ENCODE measurements at regions not wholly inside any gene's neighbourhood (a gene's known extent, or its start where the extent isn't known, plus 50 kb on each side); places are given as distances from the start of the nearest gene placed in this dataset.

DNA sequence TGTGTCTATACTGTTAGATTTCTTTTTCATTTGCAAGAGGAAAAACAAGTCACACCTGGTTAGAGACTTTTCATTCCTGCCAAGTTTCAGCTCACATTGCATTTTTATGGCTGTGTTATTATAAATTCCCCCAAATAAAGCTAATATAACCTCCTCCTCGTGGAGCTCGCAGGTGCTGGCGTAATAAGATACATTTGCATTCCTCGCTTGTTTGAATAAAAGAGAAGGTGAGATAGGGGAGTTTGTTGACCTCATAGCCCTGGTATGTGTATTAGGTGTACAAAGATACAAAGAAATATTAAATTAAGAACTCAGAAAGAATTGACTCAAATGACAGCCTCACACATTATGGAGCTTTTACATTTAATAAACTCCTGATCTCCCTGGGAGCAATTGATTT is 257.7 kb upstream of the SP8 start:
- TF ChIP-seq, protein P1, sequence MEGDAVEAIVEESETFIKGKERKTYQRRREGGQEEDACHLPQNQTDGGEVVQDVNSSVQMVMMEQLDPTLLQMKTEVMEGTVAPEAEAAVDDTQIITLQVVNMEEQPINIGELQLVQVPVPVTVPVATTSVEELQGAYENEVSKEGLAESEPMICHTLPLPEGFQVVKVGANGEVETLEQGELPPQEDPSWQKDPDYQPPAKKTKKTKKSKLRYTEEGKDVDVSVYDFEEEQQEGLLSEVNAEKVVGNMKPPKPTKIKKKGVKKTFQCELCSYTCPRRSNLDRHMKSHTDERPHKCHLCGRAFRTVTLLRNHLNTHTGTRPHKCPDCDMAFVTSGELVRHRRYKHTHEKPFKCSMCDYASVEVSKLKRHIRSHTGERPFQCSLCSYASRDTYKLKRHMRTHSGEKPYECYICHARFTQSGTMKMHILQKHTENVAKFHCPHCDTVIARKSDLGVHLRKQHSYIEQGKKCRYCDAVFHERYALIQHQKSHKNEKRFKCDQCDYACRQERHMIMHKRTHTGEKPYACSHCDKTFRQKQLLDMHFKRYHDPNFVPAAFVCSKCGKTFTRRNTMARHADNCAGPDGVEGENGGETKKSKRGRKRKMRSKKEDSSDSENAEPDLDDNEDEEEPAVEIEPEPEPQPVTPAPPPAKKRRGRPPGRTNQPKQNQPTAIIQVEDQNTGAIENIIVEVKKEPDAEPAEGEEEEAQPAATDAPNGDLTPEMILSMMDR (IDR thresholded peaks at IDR 0.05) = no peak
- DNase-seq (ENCODE audit: low spot score) (no peak), ATAC-seq (ENCODE audit: low FRiP score) (no peak)

DNA sequence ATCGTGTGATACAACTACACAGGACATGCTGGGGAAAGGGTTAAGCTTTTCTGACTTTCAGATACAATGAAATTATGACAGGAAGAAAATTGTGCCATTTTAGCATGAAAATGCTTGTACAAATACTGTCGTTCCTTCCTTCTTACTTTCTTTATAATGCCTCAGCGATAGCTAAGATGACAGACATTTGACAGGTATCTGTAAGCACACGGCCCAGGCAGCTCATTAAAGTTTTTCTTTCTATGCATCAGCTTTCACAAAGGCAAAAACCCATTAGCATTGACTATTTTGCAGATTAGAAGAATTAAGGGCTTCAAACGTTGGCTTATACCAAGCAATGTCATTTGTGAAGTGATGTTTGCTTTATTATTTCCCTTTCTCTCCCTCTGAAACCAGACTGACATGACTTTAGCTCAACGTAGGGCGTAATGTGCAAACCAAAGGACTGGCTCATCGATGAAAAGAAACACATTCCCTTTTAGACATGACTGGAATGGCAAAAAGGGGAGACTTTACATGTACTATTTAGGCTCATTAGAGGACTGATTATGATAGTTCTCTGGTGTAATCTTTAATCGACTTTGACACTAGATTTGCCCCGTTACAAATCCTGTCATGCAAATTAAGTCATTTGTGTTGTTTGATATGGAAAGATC is 258.4 kb upstream of the SP8 start:
- no peak for ATAC-seq (ENCODE audit: low FRiP score)
- TF ChIP-seq, protein P1 (IDR thresholded peaks at IDR 0.05) = no peak
- DNase-seq (ENCODE audit: low spot score) = no peak

DNA sequence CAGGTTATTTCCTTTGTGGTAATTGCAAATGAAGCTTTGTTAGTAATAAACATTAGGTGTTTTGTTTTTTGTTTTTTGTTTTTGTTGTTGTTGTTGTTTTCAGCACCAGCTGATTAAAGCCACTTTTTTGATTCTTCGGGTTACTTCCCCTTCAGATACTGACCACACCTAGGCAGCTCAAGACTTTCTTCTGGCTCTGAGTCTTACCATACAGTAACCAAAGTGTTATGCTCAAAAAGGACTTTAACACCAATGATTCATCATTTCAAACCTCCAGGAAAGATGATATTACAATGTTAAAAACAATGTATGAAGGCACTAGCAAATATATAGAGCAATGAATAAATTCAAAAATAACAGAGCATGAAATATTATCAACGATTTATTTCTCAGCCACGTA is 265.2 kb upstream of the SP8 start:
- ATAC-seq (ENCODE audit: low FRiP score) (no peak), DNase-seq (ENCODE audit: low spot score) (no peak)
- TF ChIP-seq, protein P1 (IDR thresholded peaks at IDR 0.05) = no peak

DNA sequence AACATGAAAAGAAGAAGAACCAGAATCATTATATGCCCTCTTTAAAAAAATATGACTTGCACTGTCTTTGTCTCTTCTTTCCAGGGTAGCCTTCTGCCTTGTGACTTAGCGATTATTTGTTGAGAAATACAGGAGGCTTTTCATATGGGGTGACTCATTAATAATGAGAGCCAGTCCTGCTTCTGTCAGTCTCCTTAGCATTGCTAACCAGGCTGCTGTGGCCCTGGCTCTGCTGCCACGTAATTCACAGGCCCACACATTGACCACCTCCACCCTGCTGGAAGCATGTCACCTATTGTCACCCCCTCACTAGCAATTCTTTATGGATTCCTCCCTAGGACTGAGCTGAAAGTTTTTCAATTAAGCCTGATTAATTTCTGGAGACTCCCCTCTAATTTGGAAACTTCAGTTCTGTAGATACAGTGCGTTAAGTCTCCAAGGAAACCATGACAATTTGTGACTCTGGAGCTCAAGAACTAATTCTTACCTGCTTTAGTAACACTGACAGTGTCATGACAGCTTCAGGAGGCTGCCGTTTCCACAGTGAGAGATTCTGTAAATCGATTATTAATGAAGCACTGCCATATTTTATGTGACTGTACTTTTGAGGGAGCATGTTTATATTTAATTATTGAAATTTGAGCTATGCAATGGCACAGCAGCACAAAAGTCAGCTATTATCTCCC is 267.9 kb upstream of the SP8 start:
- ATAC-seq (ENCODE audit: low FRiP score) (no peak), DNase-seq (ENCODE audit: low spot score) (no peak)
- TF ChIP-seq, protein P1 (IDR thresholded peaks at IDR 0.05) = no peak

DNA sequence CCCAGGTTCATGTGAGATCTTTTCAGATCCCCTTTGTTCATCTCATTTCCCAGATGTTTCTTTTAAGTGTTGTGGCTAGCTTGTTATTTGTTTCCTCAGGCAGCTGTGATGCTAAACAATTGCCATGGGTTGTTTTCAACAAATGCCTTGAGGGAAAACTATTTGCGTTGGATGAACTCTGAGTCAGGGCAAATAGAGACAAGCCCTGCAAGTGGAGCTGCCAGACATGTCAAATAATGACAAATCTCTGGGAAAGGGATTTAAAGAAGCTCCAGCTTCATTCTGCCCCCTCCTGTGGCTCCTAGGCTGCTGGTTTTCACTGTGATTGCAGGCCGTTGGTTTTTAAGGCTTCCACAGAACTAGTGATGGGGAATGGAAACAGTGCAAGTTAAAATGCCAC is 272.4 kb upstream of the SP8 start:
- DNase-seq (ENCODE audit: low spot score) (no peak), ATAC-seq (ENCODE audit: low FRiP score) (no peak)
- TF ChIP-seq, protein P1 (IDR thresholded peaks at IDR 0.05) = no peak

DNA sequence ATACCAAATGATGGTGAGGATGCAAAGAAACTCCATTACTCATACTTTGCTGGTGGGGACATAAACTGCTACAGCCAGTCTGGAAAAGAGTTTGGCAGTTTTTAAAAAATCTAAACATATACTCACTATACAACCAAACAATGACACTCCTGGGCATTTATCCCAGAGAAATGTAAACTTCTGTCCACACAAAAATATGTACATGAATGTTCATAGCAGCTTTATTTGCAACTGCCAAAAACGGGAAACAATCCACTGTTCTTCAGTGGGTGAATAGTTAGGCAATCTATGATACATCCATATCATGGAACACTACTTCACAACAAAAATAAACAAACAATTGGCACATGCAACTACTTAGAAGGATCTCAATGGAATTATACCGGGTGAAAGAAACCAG is 276.4 kb upstream of the SP8 start:
- TF ChIP-seq, protein P1 (IDR thresholded peaks at IDR 0.05) = no peak
- DNase-seq (ENCODE audit: low spot score) (no peak), ATAC-seq (ENCODE audit: low FRiP score) (no peak)
